HG03108 (cell line): ENCODE measurements at regions not wholly inside any gene's neighbourhood (a gene's known extent, or its start where the extent isn't known, plus 50 kb on each side); places are given as distances from the start of the nearest gene placed in this dataset.

Experiments used
- ATAC-seq: cut with Tn5 transposase; IDR thresholded peaks from one replicate; pipeline ENCODE4 v1.9.1; 2021; ENCODE audit warnings: moderate library complexity; ENCODE audit not compliant: unreplicated experiment

DNA sequence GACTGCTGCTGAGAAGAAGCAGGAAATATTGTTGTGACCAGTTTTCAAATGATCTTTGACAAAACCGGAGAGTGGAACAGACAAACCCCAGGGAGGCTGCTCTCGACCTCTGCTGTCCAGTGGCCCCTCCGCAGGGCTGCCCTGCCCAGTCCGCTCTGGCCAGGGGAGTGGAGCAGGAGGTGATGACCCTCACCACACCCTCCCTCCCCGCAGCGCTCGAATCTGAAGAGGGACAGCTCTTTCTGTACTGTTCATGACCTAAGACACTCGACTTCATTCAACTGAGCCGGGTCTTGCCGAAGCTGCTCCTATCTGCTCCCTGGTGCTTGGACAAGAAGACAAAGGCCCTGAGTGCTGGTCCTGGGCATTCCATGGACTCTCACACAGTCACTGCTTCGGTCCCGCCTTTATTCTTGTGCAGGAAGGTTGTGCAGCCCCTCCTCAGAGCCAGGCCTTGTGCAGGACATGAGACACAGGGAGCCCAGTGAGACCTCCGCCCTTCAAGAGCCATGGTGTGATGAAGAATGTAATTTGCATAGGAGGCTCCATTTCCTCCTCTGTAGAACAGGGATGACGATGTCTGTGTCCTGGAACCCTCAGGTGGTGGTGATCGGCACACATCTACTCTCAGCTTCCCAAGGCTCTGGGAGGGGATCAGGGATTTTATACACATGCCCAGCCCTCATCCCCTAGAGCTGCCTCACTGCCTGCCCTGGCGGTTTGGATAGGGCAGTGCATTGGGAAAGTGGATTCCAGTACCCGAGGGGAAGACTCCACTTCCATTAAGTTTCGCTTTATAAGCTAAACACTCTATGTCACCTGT, 97.1 kb upstream of the PRR20G start:
- no peak for ATAC-seq

DNA sequence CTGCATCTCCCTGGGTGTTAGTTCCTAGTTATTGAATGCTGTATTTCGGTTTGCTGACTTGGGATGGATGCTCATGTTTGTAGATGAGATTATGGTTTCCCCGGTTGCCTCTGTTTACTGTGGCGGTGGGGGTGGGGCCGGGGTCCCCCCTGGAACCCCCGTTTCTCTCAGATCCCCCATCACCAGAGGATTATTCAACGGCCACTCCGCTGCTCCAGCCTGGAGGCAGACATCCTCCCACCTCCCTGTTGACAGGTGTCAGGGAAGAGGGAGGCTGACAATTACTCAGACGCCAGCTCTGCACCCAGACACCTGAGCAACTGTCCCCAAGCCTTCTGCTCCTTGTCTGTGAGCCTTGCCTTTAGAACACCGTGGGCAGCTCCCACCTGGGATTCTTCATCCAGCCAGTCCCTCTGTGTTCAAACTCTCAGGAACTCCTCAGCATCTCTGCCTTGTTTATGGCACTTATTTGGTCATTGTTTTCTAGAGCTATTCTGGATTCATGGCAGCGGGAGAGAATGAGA, 95.9 kb upstream of the PRR20G start:
- no peak for ATAC-seq

GRCh38 chr3:127377801-127378655, 90.2 kb upstream of the PRR20G start:
- no peak for ATAC-seq

GRCh38 chr3:127375151-127375930, 87.5 kb upstream of the PRR20G start:
- ATAC-seq, result no peak

DNA sequence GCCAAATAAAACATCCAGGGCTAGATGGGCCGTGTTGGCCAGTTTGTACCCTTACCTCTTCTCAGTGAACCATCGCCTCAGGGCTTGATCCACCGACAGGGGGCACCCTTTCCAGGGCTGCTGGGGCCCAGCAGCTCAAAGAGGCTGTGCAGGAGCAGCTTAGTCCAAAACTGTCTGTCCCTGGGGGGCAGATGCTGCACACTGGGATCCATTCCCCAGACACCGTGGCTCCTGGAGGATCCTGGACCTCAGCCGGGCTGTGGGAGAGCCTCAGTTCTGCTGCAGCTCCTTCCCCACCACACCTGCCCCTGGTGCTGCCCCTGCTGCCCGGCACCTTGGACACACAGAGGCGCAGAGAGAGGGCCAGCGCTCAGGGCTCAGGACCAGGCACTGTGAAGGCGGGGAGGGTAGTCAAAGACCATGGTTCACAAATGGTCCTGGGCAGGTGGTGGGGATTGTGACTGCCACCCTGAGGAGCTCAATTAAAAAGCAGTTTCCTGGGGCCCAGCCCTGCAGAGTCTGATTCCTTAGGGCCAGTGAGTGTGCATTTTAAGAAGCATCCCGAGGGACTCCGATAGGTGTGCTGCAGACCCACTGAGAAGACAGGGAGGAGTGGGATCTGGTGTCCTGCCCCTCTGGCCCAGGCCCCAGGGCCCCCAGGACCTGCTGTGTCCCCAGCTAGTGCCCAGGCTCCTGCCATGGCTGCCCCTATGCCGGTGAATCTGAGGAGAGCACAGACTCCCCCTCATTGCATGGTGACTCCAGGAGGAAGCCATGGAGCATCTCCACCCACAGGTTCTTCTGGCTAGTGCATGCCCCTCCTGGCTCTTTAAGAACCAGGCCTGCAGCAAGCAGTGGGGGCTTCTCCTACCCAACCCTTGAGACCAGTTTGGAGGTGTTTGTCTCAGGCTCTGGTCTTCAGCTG, 86.5 kb upstream of the PRR20G start:
- no peak for ATAC-seq

- no peak for ATAC-seq
Measured at GRCh38 chr3:127373441-127374085, 85.7 kb upstream of the PRR20G start.

- no peak for ATAC-seq
Measured at GRCh38 chr3:127371846-127372245, 84.0 kb upstream of the PRR20G start.

DNA sequence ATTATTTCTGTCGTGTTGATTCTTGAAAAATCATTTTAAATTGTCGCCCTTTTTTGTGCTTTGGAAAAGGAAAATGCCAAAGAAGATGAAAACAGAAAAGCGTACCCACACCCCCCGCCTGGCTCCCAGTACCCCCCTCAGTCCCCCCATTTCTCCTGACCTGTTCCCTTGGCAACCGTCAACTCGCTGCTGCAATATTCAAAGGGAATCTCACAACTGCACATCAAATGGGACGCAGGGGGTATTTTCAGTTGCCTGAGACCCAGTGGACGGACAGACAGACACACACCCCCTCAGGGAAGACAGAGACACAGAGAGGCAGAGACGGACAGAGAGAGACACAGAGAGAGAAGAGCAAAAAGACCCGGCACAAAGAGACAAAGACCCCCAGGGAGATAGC, 83.5 kb upstream of the PRR20G start:
- no peak for ATAC-seq

GRCh38 chr3:127370906-127371305, 83.1 kb upstream of the PRR20G start:
- ATAC-seq, result no peak

DNA sequence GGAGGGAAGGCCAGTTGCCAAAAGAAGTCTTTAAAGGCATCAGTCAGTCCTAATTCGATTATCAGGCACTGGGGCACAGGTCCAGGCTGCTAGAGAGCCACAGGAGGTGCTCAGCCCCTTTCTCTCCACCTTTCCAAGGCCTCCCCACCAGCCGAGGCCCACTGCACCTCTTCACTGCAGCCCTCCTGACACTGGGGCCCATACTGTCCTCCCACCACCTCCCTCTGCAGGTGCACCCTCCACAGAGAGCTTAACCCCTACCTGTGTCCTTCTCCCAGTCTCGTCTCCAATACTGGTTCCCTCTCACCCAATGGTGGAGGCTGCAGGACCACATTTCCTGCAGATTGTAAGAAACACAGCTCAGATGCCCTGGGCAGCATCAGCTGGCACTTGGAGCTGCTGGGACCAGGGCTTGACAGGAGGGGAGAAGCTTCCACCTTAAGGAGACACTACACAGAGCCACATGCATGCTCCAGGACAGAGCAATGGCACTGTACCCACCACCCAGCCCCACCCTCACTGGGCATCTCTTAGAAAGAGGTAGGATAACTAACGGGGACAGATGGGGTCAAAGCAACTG, 81.6 kb upstream of the PRR20G start:
- no peak for ATAC-seq

DNA sequence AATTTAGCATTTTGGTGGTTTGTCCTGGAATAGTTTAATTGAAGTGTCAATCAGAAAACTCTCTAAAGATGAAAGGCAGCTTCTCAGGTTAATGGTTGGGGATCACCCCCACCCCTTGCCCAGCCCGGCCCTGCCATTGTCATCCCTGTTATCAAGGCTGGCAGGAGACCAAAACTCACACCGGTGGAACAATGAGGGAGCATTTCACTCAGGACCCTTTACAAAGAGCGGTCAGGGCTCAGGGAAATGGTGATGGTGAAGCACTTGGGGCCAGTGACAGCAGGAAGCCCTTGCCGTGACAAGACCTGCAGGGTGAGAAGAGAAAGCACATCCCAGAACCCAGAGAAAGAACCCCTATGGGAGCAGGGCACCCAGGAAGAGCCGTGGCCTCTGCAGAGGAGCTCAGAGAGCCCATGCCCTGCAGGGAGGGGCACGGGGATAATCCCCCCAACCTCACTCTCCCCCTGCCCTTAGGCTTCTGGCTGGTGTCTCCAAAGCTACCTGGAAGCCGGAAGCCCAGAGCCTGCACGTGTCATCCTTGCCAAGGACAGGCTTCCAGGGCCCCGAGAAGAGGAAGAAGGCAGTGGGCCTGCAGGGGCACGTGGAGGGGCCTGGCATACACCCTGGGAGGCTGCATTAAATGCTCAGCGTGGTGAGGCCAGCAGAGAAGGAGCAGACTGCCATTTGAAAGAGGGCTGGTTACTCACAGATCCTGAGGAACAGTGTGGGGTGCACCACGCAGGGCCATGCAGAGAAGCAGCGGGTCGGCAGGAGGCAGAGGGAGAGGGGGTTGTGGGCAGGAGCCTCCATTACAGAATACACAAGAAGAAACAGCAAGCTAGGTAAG, 80.6 kb upstream of the PRR20G start:
- ATAC-seq, result no peak

DNA sequence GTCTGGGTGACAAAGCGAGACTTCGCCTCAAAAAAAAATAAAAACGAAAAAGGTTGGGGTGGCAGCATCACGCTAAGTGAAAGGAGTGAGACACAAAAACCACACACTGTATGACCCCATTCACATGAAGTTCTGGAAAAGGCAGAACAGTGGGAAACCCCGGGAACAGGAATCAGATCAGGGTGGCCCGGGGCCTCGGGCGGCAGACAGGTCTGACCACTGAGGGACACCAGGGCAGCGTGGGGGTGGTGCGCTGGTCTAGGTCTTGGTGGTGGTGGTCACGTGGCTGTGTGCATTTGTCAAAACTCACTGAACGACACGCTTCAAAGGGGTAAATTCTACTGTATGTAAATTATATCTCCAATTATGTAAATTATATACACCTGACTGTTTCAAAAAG, 79.7 kb upstream of the PRR20G start:
- ATAC-seq, result no peak

GRCh38 chr3:127366383-127366782, 78.5 kb upstream of the PRR20G start:
- no peak for ATAC-seq

DNA sequence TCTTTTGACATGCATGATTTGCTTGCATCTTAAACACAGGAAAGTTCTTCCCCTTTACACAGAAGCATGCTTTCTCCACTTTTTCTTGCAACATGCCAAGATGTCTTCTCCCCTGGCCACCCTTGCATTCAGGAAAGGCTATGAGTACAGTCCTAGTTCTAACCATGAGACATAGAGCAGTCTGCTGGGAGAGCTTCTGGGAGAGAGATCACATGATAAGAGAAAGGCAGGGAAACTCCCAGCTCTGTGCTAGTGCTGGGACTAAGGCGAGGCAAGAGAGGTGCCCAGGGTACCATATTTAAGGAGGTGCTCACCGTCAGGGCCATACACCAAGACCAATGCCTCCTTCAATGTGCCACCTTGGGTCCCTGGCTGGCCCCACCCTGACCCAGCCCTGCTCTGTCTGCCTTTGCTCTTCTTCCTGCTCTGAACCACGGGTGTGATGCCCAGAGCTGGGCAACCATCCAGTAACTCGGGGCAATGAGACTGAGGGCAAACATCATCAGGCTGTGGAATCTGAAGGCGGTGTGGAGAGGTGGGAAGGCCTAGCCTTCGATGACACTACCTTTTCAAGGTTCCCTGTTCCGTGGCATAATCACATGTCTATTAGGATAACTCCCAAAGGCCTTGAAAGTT, 77.4 kb upstream of the PRR20G start:
- no peak for ATAC-seq

GRCh38 chr3:127363891-127364290, 76.0 kb upstream of the PRR20G start:
- ATAC-seq, result no peak

DNA sequence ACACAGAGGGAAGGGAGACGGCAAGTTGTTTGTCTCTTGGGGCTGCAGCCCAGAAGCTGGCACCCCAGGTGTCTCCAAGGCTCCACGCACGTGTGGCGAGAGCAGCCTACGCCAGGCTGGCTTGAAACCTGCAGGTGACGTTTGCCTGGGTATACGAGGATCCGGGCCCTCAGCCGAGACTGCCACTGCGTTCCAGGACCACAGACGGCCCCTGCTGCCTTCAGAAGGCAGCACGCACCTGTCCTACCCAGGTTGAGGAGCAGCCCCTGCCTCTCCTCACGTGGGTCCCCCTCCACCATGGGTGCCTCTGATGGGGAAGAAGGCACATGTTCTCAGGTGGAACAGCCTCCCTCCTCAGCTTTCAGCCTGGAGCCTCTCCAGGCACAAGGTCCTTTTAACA, 75.3 kb upstream of the PRR20G start:
- no peak for ATAC-seq

GRCh38 chr3:127360647-127361046, 72.8 kb upstream of the PRR20G start:
- no peak for ATAC-seq

GRCh38 chr3:127358641-127359040, 70.8 kb upstream of the PRR20G start:
- no peak for ATAC-seq
